IPS DF 19.7 (cell line): ENCODE measurements at regions not wholly inside any gene's neighbourhood (a gene's known extent, or its start where the extent isn't known, plus 50 kb on each side); places are given as distances from the start of the nearest gene placed in this dataset.
"Not testable (repeated sequence)": the region's sequence is repeated elsewhere in the genome, so short reads cannot be mapped to it uniquely, and the experiment has no call there.

Experiments used
- DNase-seq: peaks from one replicate; pipeline ENCODE4 v3.0.0-alpha.2; 2013; ENCODE audit warnings: low read depth, low spot score

DNA sequence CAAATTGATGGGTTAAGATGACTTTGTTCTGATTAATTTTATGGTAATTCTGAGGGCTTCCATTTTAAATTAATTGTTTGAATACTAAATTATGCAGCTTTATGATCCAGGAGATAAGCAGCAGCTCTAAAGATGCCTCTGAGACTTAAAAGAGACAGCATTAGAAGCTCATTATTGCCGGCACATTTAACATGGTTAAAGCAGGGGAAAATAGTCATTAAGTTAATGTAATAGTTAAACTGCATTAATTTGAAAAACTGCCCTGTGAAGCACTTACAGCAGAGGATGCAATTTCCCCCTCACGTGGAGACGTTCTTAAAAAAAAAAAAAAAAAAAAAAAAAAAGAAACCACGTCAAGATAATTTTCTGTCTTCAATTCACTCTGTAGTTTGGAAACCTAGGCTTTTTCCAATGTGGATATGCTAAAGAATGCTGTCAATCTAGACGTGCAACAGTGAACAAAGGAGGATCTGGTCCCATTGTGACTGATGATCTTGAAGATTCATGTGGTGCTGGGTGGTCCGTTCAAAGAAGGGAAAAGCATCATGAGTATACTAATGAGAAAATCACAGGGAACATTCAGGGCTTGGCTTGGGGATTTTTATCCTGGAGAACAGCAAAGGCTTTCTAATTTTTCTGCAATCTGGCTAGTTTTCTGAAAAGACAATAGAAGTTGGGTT lies 440.6 kb upstream of the HS3ST1 start:
- DNase-seq = no peak

DNA sequence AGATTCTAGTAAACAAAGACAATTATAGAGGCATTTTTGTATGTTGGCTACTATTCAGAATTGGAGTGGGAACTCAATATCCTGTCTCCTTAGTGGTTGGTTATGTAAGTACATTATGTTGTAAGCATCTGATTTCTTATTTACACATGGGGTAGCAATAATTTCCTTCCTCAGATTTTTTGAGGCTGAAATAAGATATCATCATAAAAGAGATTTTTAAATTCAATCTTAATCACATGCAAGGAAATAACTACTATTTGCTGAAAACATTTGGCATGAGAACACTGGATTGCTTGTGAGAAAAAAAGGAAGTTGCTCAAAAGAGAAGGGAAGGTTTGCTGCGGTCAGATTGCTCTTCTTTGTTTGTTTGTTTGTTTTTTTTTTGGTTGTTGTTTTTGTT lies 437.7 kb upstream of the HS3ST1 start:
- DNase-seq = no peak

DNA sequence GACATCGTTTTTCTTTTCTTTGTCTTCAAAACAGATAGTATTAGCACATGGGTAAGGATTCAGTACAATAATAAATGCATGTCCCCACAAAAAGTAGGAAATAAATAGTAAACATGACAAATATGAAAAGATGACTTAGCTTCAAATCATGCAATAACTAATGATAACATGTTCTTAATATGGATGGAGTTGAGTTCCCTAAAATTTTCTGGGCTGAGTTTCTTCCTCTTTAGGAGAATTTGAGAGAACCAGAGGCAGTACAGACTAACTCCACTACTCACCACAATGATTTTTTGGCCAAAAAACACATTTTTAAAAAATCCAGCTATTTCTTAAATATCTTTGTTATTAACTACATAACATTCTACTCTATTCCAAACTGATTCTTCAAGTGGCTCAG lies 432.3 kb upstream of the HS3ST1 start:
- DNase-seq = no peak

DNA sequence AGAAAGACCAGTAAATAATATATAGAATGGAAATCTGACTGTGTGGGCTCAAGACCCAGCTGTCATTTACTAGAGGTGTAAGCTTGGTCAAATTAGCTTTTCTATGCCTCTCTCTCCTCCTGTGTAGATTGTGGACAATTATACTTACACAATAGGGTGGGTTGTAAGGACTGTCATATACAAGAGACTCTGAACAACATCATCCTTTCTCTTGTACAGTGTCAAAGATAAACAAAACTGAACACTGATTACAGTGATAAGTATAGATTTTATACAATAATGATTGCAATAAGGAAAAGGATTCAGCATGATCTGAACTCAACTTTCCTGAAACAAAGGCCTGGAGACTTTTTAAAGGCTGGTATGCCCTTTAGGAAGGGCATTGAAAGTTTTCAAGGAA lies 429.2 kb upstream of the HS3ST1 start:
- no peak for DNase-seq

DNA sequence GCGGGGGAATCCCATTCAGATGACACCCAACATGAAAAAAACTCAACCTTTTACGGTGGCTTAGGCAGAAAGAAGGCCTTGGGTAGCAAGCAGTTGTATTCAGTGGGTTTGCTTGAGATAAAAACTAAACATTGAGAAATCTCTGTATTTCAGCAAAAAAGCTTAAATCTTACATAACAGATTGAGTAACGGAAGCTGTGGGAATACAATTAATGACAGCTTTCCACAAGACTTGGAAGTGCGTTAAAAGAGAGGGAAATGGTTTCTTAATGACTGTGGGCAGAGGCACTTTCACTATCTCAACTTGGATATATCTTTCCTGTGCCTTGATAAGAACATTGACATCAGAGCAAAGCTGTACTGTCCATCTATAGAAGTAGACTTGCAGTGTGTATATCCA lies 418.5 kb upstream of the HS3ST1 start:
- DNase-seq = no peak

DNA sequence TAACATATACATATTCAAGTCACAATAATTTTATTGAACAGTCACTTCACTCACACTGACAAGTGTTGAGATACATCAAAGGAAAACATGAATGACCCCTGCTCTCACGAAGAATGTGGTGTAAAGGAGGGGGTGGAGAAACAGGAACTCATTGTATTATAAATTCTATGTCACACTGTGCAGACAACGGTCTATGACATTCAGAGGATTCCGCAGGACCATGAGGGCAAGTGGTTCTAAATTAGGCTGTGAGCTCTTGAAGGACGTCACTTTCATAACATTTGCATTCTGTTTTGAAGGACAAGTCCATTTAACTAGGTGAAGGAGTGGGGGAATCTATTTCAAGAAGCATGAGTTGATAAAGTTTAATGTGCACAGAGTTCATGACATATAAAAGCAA lies 415.2 kb upstream of the HS3ST1 start:
- DNase-seq = no peak

DNA sequence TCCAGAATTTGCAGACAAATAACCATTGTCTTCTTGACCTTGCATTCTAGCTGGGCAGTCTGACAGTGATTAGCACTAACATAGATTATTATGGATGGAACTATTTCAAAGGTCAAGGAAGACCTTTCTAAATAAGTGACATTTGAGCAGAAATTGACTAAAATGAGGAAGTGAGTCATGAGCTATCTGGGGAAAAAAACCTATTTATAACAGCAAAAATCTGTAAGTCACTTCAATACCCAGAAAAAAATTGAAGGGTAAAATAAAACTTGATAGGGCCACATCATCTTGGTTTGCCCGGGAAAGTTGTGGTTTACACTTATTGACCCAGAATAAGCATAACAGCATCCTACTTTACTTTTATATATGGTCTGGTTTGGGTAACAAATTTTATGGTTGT lies 414.6 kb upstream of the HS3ST1 start:
- DNase-seq = no peak

DNA sequence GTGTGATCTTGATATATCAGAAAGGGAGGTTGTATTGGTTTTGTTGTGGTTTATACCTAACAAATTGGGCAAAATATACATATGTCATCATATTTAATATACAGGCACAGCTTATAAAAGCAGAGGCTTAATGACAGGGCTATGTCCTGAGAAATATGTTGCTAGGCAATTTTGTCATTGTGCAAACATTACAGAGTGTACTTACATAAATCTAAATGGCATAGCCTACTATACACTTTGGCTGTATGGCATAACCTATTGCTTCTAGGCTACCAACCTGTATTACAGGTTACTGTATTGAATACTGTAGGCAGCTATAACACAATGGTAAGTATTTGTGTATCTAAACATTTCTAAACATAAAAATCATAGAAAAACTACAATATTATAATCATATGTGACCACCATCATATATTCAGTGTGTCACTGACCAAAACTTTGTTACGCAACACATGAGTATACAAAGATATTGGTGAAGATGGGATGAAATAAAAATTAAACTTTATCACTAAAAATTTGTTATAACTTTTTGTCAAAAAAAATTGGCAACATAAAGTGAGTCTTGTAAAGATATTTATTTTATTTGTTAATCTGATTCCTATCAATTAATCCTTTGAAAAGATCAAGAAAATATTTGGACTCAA lies 414.0 kb upstream of the HS3ST1 start:
- no peak for DNase-seq

DNA sequence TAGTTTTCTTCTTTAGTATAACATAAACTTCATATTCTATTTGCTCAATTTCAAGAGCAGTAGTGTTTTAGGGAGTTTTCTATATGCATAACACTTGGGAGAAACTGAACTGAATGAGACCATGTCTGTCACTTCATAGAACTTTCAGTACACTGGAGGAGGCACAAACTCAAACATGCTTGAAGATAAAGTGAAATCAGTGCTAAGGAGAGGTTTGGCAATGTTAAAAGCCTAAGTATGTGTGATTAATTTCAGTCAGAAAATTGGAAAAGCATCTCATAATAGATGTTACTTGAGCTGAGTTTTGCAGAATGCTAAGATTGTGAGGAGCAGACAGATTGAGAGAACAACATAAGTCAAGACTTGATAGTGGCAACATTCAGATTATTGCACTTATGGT lies 411.2 kb upstream of the HS3ST1 start:
- DNase-seq = no peak

DNA sequence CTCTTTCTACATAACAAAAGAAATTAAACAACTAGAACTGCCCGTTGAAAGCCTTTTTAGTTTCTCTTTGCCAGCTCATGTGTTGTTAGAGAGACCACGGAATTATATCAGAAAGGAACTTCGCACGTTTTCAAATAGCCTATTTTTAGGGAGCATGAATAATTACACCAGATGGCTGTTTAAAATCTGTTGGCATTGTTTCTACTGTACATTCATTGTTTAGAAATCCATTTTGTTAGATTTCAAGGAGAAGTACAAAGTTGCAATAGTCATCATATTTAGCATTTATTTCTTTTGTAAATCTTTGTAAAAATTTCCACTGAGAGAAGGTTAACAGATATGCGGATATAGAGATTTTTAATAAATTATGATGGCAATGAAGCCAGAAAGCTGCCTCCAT lies 403.0 kb upstream of the HS3ST1 start:
- DNase-seq = no peak

DNA sequence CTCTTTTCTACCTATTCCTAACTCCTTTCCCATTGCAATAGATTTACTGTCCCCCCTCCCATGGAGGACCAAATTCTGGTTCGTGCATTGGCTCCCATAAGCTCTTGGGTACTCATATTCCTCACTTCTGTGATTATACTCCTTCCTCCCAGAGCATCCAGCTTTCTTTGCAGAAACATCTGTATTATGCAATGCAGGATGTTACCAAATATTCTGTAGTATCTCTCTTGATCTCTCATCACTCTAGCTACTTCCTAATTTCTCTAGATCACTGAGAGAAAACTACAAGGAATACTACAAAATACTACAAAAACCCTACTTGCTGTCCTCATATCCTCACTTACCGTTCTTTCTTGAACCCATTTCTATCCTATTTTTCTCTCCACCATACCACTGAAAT lies 395.9 kb upstream of the HS3ST1 start:
- DNase-seq = no peak

DNA sequence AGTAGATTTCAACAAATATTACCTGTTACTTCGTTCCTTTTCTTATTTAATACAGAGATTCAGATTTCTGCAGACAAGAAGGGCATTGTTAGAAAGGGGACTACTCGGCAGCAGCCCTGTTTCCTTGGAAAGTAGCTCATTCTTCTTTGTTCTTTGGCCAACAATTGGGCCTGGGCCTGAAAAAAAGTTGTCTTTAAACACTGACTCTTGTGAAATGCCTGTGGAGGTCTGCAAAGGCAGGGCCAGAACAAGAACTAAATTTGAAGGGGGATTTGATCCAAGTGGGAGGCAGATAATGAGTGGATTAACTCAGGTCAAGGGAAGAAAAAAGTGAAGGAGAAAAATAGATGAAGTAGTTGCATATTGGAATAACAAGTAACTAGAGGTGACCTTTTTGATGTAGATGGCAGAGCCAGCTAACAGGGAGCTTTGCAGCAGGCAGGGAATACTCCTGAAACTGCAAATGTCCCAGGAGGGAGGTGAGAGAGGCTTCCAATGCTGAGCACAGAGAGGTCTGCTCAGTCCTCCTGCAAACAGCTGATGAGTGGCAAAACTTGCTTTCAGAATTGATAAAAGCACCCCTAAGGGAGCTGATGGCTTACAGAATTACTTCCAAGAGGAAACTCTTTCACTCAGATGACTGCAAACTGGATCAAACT lies 393.2 kb upstream of the HS3ST1 start:
- peak; percentile 9 for DNase-seq

DNA sequence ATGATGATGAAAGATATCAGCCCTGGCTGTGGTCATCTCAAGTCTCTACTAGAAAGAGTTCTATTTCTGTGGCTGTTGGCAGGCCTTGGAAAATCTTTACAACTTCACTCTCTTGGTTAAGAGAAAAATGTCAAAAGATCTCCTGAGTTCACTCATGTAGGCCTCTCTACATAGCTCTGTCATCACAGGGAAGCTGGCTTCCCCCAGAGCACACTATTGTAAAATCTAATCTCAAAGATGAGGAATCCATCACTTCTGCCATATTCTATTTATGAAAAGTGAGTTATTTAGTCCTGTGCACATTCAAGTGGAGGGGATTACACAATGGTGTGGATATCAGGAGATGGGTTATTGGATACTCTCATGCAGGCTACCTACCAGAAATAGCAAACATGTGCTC lies 388.4 kb upstream of the HS3ST1 start:
- no peak for DNase-seq

DNA sequence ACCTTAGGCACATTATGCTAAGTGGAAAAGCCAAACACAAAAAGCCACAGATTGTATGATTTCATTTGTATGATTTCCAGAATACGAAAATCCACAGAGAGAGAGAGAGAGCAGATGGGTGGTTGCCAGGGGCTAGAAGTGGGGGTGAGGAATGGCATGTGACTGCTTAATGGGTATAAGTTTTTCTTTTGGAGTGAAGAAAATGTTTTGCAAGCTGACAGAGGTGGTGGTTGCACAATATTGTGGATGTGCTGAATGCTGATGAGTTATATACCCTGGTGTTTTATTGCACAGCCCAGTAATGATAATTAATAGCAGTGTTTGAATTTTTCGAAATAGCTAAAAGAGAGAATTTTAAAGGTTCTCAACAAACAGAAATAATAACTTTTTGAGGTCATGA lies 386.1 kb upstream of the HS3ST1 start:
- DNase-seq = no peak

DNA sequence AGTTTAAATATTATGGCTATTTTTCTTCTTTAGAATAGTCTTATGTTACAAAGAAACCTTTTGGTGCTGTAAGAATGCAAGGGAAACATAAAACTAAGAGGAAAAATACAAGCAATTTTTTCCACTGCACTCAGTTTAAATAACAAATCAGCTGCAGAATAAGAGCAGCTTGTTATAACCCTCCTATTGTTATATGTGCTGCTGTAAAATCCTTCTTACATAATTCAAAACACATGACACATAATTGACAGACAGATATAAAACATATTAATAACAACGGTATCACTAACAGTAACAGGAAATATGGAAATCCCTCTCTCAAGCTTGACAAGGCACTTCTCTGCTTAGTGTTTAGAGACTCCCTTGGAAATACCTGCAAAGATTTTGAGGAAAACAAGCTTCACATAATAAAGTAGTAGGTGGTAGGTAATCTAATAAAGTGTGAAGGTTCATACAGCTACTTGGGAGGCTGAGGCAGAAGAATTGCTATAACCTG lies 385.3 kb upstream of the HS3ST1 start:
- no peak for DNase-seq

DNA sequence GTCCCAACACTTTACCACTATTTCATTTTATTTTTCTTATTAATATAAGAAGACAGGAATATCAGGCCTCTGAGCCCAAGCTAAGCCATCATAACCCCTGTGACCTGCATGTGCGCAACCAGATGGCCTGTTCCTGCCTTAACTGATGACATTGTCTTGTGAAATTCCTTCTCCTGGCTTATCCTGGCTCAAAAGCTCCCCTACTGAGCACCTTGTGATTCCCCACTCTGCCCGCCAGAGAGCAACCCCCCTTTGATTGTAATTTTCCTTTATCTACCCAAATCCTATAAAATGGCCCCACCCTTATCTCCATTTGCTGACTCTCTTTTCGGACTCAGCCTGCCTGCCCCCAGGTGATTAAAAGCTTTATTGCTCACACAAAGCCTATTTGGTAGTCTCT lies 382.8 kb upstream of the HS3ST1 start:
- DNase-seq = not testable (repeated sequence)

DNA sequence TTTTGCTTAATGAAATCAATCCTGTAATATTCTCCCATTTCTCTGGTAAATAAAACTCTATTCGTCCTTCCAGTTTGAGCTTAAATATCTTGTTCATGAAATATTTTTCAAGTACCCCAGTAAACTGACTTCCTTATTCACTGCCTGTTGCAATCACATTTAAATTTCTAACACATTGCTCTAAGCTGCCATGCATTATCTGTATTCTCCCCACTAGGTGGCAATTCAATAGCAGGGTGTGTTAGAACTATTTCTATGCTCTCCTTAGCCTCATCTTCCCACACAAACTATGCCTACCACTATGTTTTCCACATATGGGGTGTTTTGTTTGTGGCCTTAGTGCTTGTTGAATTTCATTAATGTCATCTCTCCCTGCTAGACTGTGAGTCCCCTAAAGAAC lies 377.1 kb upstream of the HS3ST1 start:
- DNase-seq = no peak

DNA sequence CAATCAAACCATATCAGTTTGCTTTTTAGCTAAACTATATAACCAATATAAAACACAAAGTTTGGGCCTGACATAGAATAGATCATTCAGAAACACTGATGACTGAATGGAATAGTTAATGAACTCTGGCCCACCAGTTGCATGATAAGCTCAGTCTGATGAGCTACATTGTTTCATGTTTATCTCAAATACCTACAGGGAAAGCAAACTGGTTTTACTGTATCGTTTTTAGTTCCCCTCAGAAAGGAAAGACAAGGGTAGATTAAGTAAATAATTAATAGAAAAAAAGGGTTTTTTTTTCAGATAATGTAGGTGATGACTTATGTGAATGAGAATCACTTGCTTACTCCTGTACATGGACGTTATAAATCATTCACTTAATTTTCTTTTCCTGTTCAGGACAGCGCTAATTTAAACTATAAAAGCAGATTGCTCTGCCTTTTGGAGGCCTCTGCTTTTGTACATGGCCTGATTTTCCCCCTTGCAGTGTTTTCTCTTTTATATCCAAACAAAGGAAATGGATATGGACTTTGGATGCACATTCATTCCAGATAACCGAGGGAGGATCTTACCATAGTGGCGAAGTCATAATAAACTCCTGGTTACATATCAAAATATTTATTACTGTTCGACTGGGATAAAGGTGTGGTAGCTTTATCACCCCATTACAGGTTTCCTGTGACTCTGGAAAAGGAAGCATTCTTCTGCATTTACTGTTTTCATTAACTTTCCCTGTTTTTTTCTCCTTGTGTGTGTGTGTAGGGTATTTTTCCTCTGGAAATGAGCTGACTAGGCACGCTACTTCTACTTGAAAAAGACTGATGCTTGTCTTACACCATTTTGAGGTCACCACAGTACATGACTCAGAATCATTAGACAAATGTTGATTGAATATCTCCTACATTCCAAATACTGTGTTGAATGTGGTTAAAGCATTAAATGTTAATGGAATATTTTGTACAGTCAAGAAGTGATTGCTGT lies 373.1 kb upstream of the HS3ST1 start:
- no peak for DNase-seq

DNA sequence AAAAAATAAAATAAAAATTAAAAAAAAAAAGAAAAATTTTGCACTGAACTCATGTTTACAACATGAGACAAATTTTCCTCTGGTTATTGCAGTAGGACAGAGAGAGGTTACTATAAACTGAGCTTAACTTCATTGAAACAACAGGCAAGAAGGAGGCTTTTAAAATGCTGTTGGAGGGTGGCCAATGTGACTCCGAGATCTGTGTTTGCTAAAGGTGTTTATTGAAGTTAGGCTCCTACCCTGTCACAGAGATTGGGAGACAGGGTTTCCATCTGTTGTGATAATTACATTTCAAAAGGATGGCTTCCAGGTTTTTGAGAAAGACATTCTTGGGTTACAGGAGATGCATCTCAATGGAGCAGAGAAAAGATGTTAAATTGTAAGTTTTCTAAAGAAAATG lies 370.5 kb upstream of the HS3ST1 start:
- no peak for DNase-seq

DNA sequence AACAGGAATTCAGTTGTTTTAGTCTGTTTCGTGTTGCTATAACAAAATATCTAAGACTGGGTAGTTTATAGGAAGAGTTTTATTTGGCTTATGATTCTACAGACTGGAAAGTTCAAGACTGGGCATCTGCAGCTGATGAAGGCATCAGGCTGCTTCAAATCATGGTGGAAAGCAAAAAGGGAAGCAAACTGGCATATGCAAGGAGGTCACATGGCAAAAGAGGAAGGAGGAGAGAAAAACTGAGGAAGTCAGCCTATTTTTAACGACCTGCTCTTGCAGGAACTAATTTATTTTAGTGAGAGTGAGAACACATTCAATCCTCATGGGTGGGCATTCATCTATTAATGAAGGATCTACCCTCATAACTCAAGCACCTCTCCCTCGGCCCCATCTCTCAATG lies 363.1 kb upstream of the HS3ST1 start:
- no peak for DNase-seq

DNA sequence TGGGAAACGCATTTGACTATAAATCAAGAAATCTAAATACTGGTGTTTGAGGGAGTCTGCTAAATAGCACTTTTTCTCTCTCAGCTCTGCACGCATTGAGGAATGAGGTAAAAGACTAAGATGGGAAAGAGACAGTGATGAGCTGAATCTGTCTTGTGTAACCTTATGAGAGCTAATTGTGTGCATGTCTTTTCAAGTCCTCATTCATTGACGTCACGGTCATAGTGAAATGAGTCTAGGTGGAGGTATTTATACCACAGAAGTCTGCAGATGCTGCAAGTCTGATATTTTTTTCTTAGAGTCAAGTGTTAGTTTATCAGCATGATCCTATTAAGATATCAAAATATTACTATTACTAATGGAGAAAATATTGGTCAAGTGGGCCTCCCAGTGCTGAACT lies 361.5 kb upstream of the HS3ST1 start:
- no peak for DNase-seq

DNA sequence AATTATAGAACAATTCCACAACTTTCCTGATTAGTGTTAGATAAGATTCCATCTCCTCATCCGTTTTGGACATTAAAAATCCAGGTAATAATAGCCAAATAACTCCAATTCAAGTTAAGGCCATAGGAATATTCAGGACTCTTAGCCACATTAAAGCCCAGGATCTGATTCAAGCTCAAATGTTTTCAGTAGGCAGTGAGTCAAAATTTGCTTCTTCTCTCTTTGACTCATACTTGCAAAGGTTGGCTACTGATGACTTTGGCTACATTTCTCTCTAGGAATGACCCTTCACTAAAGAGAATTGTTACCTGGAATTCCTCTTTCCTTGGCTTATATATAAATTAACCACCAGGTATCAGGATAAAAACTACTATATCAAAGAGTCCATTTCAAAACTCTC lies 354.9 kb upstream of the HS3ST1 start:
- no peak for DNase-seq
